Chondrocyte (in vitro differentiated cells): ENCODE measurements at regions not wholly inside any gene's neighbourhood (a gene's known extent, or its start where the extent isn't known, plus 50 kb on each side); places are given as distances from the start of the nearest gene placed in this dataset.

ENCODE experiments used
- DNase-seq: peaks from one replicate; pipeline ENCODE4 v3.0.0; 2021; ENCODE audit warnings: mixed read lengths, low spot score
- H3K27ac Mint-ChIP-seq: one replicate; pipeline ENCODE4 v1.8.0; 2021; ENCODE audit warnings: mild to moderate bottlenecking, moderate library complexity, mixed read lengths; ENCODE audit not compliant: unreplicated experiment
- H3K27me3 Mint-ChIP-seq: 2 replicates; pipeline ENCODE4 v1.8.0; 2021; ENCODE audit warnings: low read depth, mixed read lengths
- H3K36me3 Mint-ChIP-seq: 2 replicates; pipeline ENCODE4 v1.8.0; 2021; ENCODE audit warnings: low read depth, mixed read lengths
- H3K4me1 Mint-ChIP-seq: 2 replicates; pipeline ENCODE4 v1.8.0; 2021; ENCODE audit warnings: low read depth, mild to moderate bottlenecking, mixed read lengths
- H3K4me3 Mint-ChIP-seq: one replicate; pipeline ENCODE4 v1.8.0; 2021; ENCODE audit warnings: mild to moderate bottlenecking, moderate library complexity, mixed read lengths; ENCODE audit not compliant: unreplicated experiment
- H3K9me3 Mint-ChIP-seq: 2 replicates; pipeline ENCODE4 v1.8.0; 2021; ENCODE audit warnings: low read depth, mixed read lengths
- CTCF ChIP-seq: fragments of 200-600 bp; sonication (generic); IDR thresholded peaks from 2 replicates; pipeline ENCODE4 v1.5.0; 2021; ENCODE audit warnings: antibody characterized with exemption, mild to moderate bottlenecking, moderate library complexity

GRCh38 chr6:144536079-144536478, 250.9 kb downstream of the UTRN start:
- Mint-ChIP-seq H3K27ac (no peak overlapping the region), H3K4me3 (no peak overlapping the region), H3K27me3 (no peaks in the 10 kb centered on the region), H3K9me3 (no peaks in the 10 kb centered on the region), H3K36me3 (peaks cover 19% of the 10 kb centered on the region), H3K4me1 (no peaks in the 10 kb centered on the region)
- no peak for DNase-seq
- no peak for TF ChIP-seq CTCF

GRCh38 chr6:144543006-144543871, 258.1 kb downstream of the UTRN start:
- no peak overlapping the region for H3K27ac Mint-ChIP-seq
- no peaks in the 10 kb centered on the region for H3K4me1 Mint-ChIP-seq
- no peak for DNase-seq

GRCh38 chr6:144544266-144544830, 259.2 kb downstream of the UTRN start:
- peaks cover 43% of the 10 kb centered on the region for H3K36me3 Mint-ChIP-seq
- no peak overlapping the region for H3K4me3 Mint-ChIP-seq
- H3K9me3 Mint-ChIP-seq = no peaks in the 10 kb centered on the region
- no peak for TF ChIP-seq CTCF
- no peak overlapping the region for H3K27ac Mint-ChIP-seq
- no peak for DNase-seq
- no peaks in the 10 kb centered on the region for H3K27me3 Mint-ChIP-seq
- no peaks in the 10 kb centered on the region for H3K4me1 Mint-ChIP-seq

More at GRCh38 chr6:144543006-144543871, 258.1 kb downstream of the UTRN start:
- peaks cover 41% of the 10 kb centered on the region for H3K36me3 Mint-ChIP-seq
- no peak overlapping the region for H3K4me3 Mint-ChIP-seq
- no peak for TF ChIP-seq CTCF
- no peaks in the 10 kb centered on the region for H3K27me3 Mint-ChIP-seq
- no peaks in the 10 kb centered on the region for H3K9me3 Mint-ChIP-seq

GRCh38 chr6:144546807-144547206, 261.7 kb downstream of the UTRN start:
- no peak for DNase-seq
- H3K4me1 Mint-ChIP-seq = no peaks in the 10 kb centered on the region
- no peaks in the 10 kb centered on the region for H3K9me3 Mint-ChIP-seq
- H3K27me3 Mint-ChIP-seq = no peaks in the 10 kb centered on the region
- TF ChIP-seq CTCF = no peak
- peaks cover 40% of the 10 kb centered on the region for H3K36me3 Mint-ChIP-seq
- H3K4me3 Mint-ChIP-seq = no peak overlapping the region
- H3K27ac Mint-ChIP-seq = no peak overlapping the region

GRCh38 chr6:144547409-144547808, 262.3 kb downstream of the UTRN start:
- Mint-ChIP-seq H3K27me3 (no peaks in the 10 kb centered on the region), H3K4me3 (no peak overlapping the region), H3K9me3 (no peaks in the 10 kb centered on the region), H3K4me1 (no peaks in the 10 kb centered on the region), H3K36me3 (peaks cover 38% of the 10 kb centered on the region), H3K27ac (no peak overlapping the region)
- DNase-seq = no peak
- TF ChIP-seq CTCF = no peak
